Mucosa of stomach (tissue), 1 donor: ENCODE measurements at regions not wholly inside any gene's neighbourhood (a gene's known extent, or its start where the extent isn't known, plus 50 kb on each side); places are given as distances from the start of the nearest gene placed in this dataset.

Experiments
- H3K27me3 ChIP-seq: one replicate; pipeline ENCODE4 v1.7.0; 2013; ENCODE audit warnings: mild to moderate bottlenecking, low read length; ENCODE audit not compliant: control insufficient read depth, insufficient read depth
- H3K36me3 ChIP-seq: one replicate; pipeline ENCODE4 v1.7.0; 2013; ENCODE audit warnings: low read length; ENCODE audit not compliant: control insufficient read depth, insufficient read depth
- H3K4me1 ChIP-seq: one replicate; pipeline ENCODE4 v1.7.0; 2013; ENCODE audit warnings: mild to moderate bottlenecking, low read length; ENCODE audit not compliant: control insufficient read depth, insufficient read depth
- H3K4me3 ChIP-seq: one replicate; pipeline ENCODE4 v1.7.0; 2013; ENCODE audit warnings: low read length
- H3K9ac ChIP-seq: one replicate; pipeline ENCODE4 v1.7.0; 2013; ENCODE audit warnings: mild to moderate bottlenecking, low read length, moderate library complexity
- H3K9me3 ChIP-seq: one replicate; pipeline ENCODE4 v1.7.0; 2013; ENCODE audit warnings: mild to moderate bottlenecking, low read length, moderate library complexity; ENCODE audit not compliant: control insufficient read depth
- donor health status: Pancreatic carcinoma.

GRCh38 chr1:199753513-199753912 is 274.0 kb upstream of the NR5A2 start:
- H3K36me3 ChIP-seq: no peaks in the 10 kb centered on the region
- no peak overlapping the region for H3K4me3 ChIP-seq
- no peaks in the 10 kb centered on the region for H3K27me3 ChIP-seq
- no peak overlapping the region for H3K9ac ChIP-seq
- no peaks in the 10 kb centered on the region for H3K4me1 ChIP-seq
- H3K9me3 ChIP-seq: no peaks in the 10 kb centered on the region

- Histone ChIP-seq H3K9ac (no peak overlapping the region), H3K27me3 (no peaks in the 10 kb centered on the region), H3K36me3 (no peaks in the 10 kb centered on the region), H3K4me3 (no peak overlapping the region), H3K9me3 (no peaks in the 10 kb centered on the region), H3K4me1 (no peaks in the 10 kb centered on the region)
Measured at GRCh38 chr1:199756066-199756465, 271.4 kb upstream of the NR5A2 start.

- H3K4me1 ChIP-seq: no peaks in the 10 kb centered on the region
- H3K27me3 ChIP-seq: no peaks in the 10 kb centered on the region
- no peak overlapping the region for H3K9ac ChIP-seq
- H3K36me3 ChIP-seq: no peaks in the 10 kb centered on the region
- H3K9me3 ChIP-seq: no peaks in the 10 kb centered on the region
- H3K4me3 ChIP-seq: no peak overlapping the region
Measured at GRCh38 chr1:199758626-199759255, 268.8 kb upstream of the NR5A2 start.

GRCh38 chr1:199759268-199759730 is 268.2 kb upstream of the NR5A2 start:
- Histone ChIP-seq H3K9ac (no peak overlapping the region), H3K4me1 (no peaks in the 10 kb centered on the region), H3K9me3 (no peaks in the 10 kb centered on the region), H3K27me3 (no peaks in the 10 kb centered on the region), H3K36me3 (no peaks in the 10 kb centered on the region), H3K4me3 (no peak overlapping the region)

- H3K9me3 ChIP-seq: no peaks in the 10 kb centered on the region
- no peak overlapping the region for H3K9ac ChIP-seq
- no peaks in the 10 kb centered on the region for H3K27me3 ChIP-seq
- H3K36me3 ChIP-seq: no peaks in the 10 kb centered on the region
- no peaks in the 10 kb centered on the region for H3K4me1 ChIP-seq
- no peak overlapping the region for H3K4me3 ChIP-seq
Measured at GRCh38 chr1:199762572-199762971, 264.9 kb upstream of the NR5A2 start.

GRCh38 chr1:199766218-199766792 is 261.2 kb upstream of the NR5A2 start:
- no peaks in the 10 kb centered on the region for H3K9me3 ChIP-seq
- no peak overlapping the region for H3K9ac ChIP-seq
- H3K36me3 ChIP-seq: no peaks in the 10 kb centered on the region
- no peak overlapping the region for H3K4me3 ChIP-seq
- no peaks in the 10 kb centered on the region for H3K4me1 ChIP-seq
- no peaks in the 10 kb centered on the region for H3K27me3 ChIP-seq

- no peaks in the 10 kb centered on the region for H3K9me3 ChIP-seq
- no peaks in the 10 kb centered on the region for H3K27me3 ChIP-seq
- H3K36me3 ChIP-seq: no peaks in the 10 kb centered on the region
- H3K4me1 ChIP-seq: no peaks in the 10 kb centered on the region
- no peak overlapping the region for H3K4me3 ChIP-seq
- no peak overlapping the region for H3K9ac ChIP-seq
Measured at GRCh38 chr1:199767700-199768099, 259.8 kb upstream of the NR5A2 start.

GRCh38 chr1:199774433-199775089 is 252.9 kb upstream of the NR5A2 start:
- no peaks in the 10 kb centered on the region for H3K36me3 ChIP-seq
- no peaks in the 10 kb centered on the region for H3K4me1 ChIP-seq
- H3K9ac ChIP-seq: no peak overlapping the region
- H3K27me3 ChIP-seq: no peaks in the 10 kb centered on the region
- H3K9me3 ChIP-seq: no peaks in the 10 kb centered on the region
- no peak overlapping the region for H3K4me3 ChIP-seq

GRCh38 chr1:199776768-199777497 is 250.6 kb upstream of the NR5A2 start:
- H3K9me3 ChIP-seq: no peaks in the 10 kb centered on the region
- H3K36me3 ChIP-seq: no peaks in the 10 kb centered on the region
- H3K9ac ChIP-seq: no peak overlapping the region
- H3K27me3 ChIP-seq: no peaks in the 10 kb centered on the region
- no peak overlapping the region for H3K4me3 ChIP-seq
- H3K4me1 ChIP-seq: no peaks in the 10 kb centered on the region

- no peaks in the 10 kb centered on the region for H3K36me3 ChIP-seq
- no peaks in the 10 kb centered on the region for H3K9me3 ChIP-seq
- H3K4me1 ChIP-seq: no peaks in the 10 kb centered on the region
- H3K9ac ChIP-seq: no peak overlapping the region
- no peak overlapping the region for H3K4me3 ChIP-seq
- H3K27me3 ChIP-seq: no peaks in the 10 kb centered on the region
Measured at GRCh38 chr1:199778324-199778955, 249.1 kb upstream of the NR5A2 start.

- H3K36me3 ChIP-seq: no peaks in the 10 kb centered on the region
- H3K4me1 ChIP-seq: no peaks in the 10 kb centered on the region
- H3K27me3 ChIP-seq: no peaks in the 10 kb centered on the region
- no peak overlapping the region for H3K4me3 ChIP-seq
- H3K9me3 ChIP-seq: no peaks in the 10 kb centered on the region
- H3K9ac ChIP-seq: no peak overlapping the region
Measured at GRCh38 chr1:199780091-199780490, 247.4 kb upstream of the NR5A2 start.
